HepG2 (cell line): ENCODE measurements at regions not wholly inside any gene's neighbourhood (a gene's known extent, or its start where the extent isn't known, plus 50 kb on each side); places are given as distances from the start of the nearest gene placed in this dataset.

ENCODE experiments used
- ARID3A ChIP-seq: IDR thresholded peaks from 2 replicates; pipeline ENCODE4 v1.6.1; 2012; ENCODE audit warnings: low read depth, low read length, improper control_type of control experiment
- DPF2 ChIP-seq: sonication (generic); formaldehyde crosslinking; IDR thresholded peaks from 2 replicates; pipeline ENCODE4 v1.4.0; 2020; ENCODE audit warnings: mild to moderate bottlenecking, low read depth, missing genetic modification reagents, borderline replicate concordance
- MEF2D ChIP-seq: sonication (generic); formaldehyde crosslinking; IDR thresholded peaks from 2 replicates; pipeline ENCODE4 v1.5.1; 2020; ENCODE audit warnings: mild to moderate bottlenecking, missing genetic modification reagents
- NCOA2 ChIP-seq: sonication (generic); formaldehyde crosslinking; IDR thresholded peaks from 2 replicates; pipeline ENCODE4 v1.8.0; 2022; ENCODE audit warnings: inconsistent platforms
- PPARG ChIP-seq: conservative IDR thresholded peaks from 2 replicates; pipeline ENCODE4 v1.6.1; 2016; ENCODE audit warnings: missing biosample characterization, missing genetic modification reagents
- SIN3A ChIP-seq: IDR thresholded peaks from 2 replicates; pipeline ENCODE4 v1.6.1; 2011; ENCODE audit warnings: low read depth, mild to moderate bottlenecking, control low read depth, low read length, borderline replicate concordance
- SIX4 ChIP-seq: sonication (generic); formaldehyde crosslinking; IDR thresholded peaks from 2 replicates; pipeline ENCODE4 v1.4.0; 2020; ENCODE audit warnings: missing genetic modification reagents
- SMC3 ChIP-seq: IDR thresholded peaks from 2 replicates; pipeline ENCODE4 v1.6.1; 2011; ENCODE audit warnings: low read length, improper control_type of control experiment
- SP1 ChIP-seq, 2 experiments: fragments of 450-650 bp in 1 of 2; sonication (generic) in 1 of 2; formaldehyde crosslinking in 1 of 2; IDR thresholded peaks; 2 replicates each; pipeline versions ENCODE4 v1.4.0 to v1.6.1; 2016 to 2020; ENCODE audit warnings: missing genetic modification reagents in 1 of 2
- TCF12 ChIP-seq, 2 experiments: fragments of 450-650 bp in 1 of 2; sonication (generic) in 1 of 2; formaldehyde crosslinking in 1 of 2; IDR thresholded peaks; 2 replicates each; pipeline versions ENCODE4 v1.6.1 to v1.8.0; 2017 to 2022; ENCODE audit warnings: antibody characterized with exemption in 1 of 2, mild to moderate bottlenecking in 1 of 2, missing genetic modification reagents in 1 of 2, moderate library complexity in 1 of 2
- YEATS2 ChIP-seq: sonication (generic); formaldehyde crosslinking; IDR thresholded peaks from 2 replicates; pipeline ENCODE4 v1.4.0; 2020; ENCODE audit warnings: missing genetic modification reagents, borderline replicate concordance
- ZFX ChIP-seq: sonication (generic); formaldehyde crosslinking; IDR thresholded peaks from 2 replicates; pipeline ENCODE4 v1.4.0; 2020; ENCODE audit warnings: mild to moderate bottlenecking, low read depth, missing genetic modification reagents, moderate library complexity
- ZNF510 ChIP-seq: sonication (generic); formaldehyde crosslinking; IDR thresholded peaks from 2 replicates; pipeline ENCODE4 v1.4.0; 2020; ENCODE audit warnings: low read depth, mild to moderate bottlenecking, missing genetic modification reagents
- ZNF574 ChIP-seq: sonication (generic); formaldehyde crosslinking; IDR thresholded peaks from 2 replicates; pipeline ENCODE4 v1.4.0; 2020; ENCODE audit warnings: missing genetic modification reagents
- ZNF580 ChIP-seq: IDR thresholded peaks from 2 replicates; pipeline ENCODE4 v1.6.1; 2016; ENCODE audit warnings: low read depth, borderline replicate concordance
- ZNF609 ChIP-seq: sonication (generic); formaldehyde crosslinking; IDR thresholded peaks from 2 replicates; pipeline ENCODE4 v1.4.0; 2020; ENCODE audit warnings: mild to moderate bottlenecking, missing genetic modification reagents, borderline replicate concordance

GRCh38 chr6:37110500-37111461 is 59.2 kb upstream of the PIM1 start (continued):
- TF ChIP-seq ZNF510 (CRISPR knock-in tag) (no peak), DPF2 (CRISPR knock-in tag) (peak; percentile 87), YEATS2 (CRISPR knock-in tag) (0 out of 2 replicates have a peak, but pooled peaks have one; percentile 19), NCOA2 (CRISPR knock-in tag) (peak; percentile 94), TCF12 (IDR thresholded peaks at IDR 0.05) (no peak), TCF12 (CRISPR knock-in tag; IDR thresholded peaks at IDR 0.05) (0 out of 2 replicates have a peak, but pooled peaks have one; percentile 33), SIX4 (CRISPR knock-in tag) (peak; percentile 75), ZNF609 (CRISPR knock-in tag) (peak; percentile 86), SP1 (IDR thresholded peaks at IDR 0.05) (no peak), SP1 (CRISPR knock-in tag; IDR thresholded peaks at IDR 0.05) (peak; percentile 11; the same call in 1 of the 2 replicates), ZFX (CRISPR knock-in tag) (peak; percentile 52), ZNF574 (CRISPR knock-in tag) (peak; percentile 68), MEF2D (CRISPR knock-in tag) (no peak), PPARG (CRISPR knock-in tag) (peak; percentile 98), ZNF580 (CRISPR knock-in tag) (no peak; the same call in 1 of the 2 replicates), SMC3 (peak; percentile 20), ARID3A (peak; percentile 56; the same call in 1 of the 2 replicates), SIN3A (0 out of 2 replicates have a peak, but pooled peaks have one; percentile 39)
